ENCODE measurements at regions not wholly inside any gene's neighbourhood (a gene's known extent, or its start where the extent isn't known, plus 50 kb on each side); places are given as distances from the start of the nearest gene placed in this dataset.

- TF ChIP-seq MED8 (CRISPR knock-in tag; IDR thresholded peaks at IDR 0.05; ENCODE audit: insufficient replicate concordance): no peak
- TF ChIP-seq NFKBIZ (CRISPR knock-in tag; IDR thresholded peaks at IDR 0.05): no peak
- no peak for TF ChIP-seq HNRNPUL1 (IDR thresholded peaks at IDR 0.05; ENCODE audit: low read depth, low read length)
- no peak for TF ChIP-seq DMAP1 (CRISPR knock-in tag; IDR thresholded peaks at IDR 0.05)
- TF ChIP-seq RFX5 (IDR thresholded peaks at IDR 0.05; ENCODE audit: low read depth, low read length): no peak
- TF ChIP-seq TIGD3 (CRISPR knock-in tag; IDR thresholded peaks at IDR 0.05; ENCODE audit: borderline replicate concordance): no peak
- no peak for TF ChIP-seq NR2F6 (IDR thresholded peaks at IDR 0.05)
- no peak for TF ChIP-seq NR2F6 (CRISPR knock-in tag; IDR thresholded peaks at IDR 0.05)
- no peak for TF ChIP-seq ZBTB49 (CRISPR knock-in tag; IDR thresholded peaks at IDR 0.05; ENCODE audit: borderline replicate concordance)
- TF ChIP-seq SNAPC4 (CRISPR knock-in tag; IDR thresholded peaks at IDR 0.05): no peak
Measured at GRCh38 chr13:86355301-86355700, 556.1 kb upstream of the SLITRK6 start.

Data from HepG2 (cell line).